GM12891 (cell line): ENCODE measurements at regions not wholly inside any gene's neighbourhood (a gene's known extent, or its start where the extent isn't known, plus 50 kb on each side); places are given as distances from the start of the nearest gene placed in this dataset.

Experiments used
- POLR2A ChIP-seq: IDR thresholded peaks from 2 replicates; pipeline ENCODE4 v1.6.1; 2011; ENCODE audit warnings: low read depth, low read length, control low read depth
- POLR2AphosphoS5 ChIP-seq: IDR thresholded peaks from 2 replicates; pipeline ENCODE4 v1.6.1; 2011; ENCODE audit warnings: low read depth, low read length, control low read depth
- TAF1 ChIP-seq: IDR thresholded peaks from 2 replicates; pipeline ENCODE4 v1.6.1; 2011; ENCODE audit warnings: low read depth, low read length, control low read depth

GRCh38 chr10:78595269-78595619 lies 473.5 kb upstream of the ZMIZ1 start:
- TF ChIP-seq POLR2A (no peak), POLR2AphosphoS5 (no peak), TAF1 (no peak)
